ENCODE measurements at regions not wholly inside any gene's neighbourhood (a gene's known extent, or its start where the extent isn't known, plus 50 kb on each side); places are given as distances from the start of the nearest gene placed in this dataset.
"Not testable (repeated sequence)": the region's sequence is repeated elsewhere in the genome, so short reads cannot be mapped to it uniquely, and the experiment has no call there.

DNA sequence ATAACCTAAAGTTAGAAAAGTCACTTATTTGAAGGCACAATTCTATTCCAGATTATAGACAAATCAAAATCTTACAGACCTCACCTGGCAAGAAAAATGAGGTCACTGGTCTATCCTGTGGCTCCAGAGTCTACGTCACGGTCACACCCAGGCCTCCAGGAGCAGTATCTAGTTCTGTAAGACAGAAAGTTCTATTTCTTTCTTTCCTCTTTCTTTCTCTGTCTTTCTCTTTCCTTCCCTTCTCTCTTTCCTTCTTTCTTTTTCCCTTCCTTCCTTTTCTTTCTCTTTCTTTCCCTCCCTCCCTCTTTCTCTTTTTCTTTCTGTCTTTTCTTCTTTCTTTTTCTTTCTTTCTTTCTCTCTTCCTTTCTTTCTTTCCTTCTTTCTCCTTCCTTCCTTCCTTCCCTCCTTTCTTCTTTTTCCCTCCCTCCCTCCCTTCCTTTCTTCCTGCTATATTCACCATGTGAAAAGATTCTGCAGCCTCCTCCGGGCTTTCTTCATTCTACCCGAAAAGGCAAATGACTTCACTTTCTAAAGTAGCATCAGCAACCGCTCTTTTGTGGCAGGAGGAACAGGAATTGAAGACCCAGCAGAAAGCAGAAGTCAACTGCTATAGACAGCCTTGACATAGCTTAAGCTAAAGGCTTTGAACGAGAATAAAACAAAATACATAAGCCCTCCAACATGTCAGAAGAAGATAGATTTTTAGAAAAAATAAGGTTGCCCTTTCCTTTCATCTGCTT, 83.9 kb upstream of the SIRPG start:
- DNase-seq: no peak

DNA sequence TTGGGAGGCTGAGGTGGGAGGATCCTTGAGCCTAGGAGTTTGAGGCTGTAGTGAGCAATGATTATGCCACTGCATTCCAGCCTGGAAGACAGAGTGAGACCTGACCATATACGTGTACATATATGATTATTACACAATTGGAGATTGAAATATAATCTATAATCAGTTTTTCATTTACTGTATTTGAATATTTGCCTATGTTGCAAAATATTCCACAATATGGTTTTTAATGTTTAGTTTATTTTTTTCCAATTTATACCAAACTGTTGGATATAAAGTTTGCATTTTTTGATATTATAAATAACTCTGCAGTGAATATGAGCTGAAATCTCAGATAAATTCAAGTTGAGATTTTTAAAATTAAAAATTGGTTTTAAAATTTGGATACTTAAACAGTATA, 79.6 kb upstream of the SIRPG start:
- no peak for DNase-seq

DNA sequence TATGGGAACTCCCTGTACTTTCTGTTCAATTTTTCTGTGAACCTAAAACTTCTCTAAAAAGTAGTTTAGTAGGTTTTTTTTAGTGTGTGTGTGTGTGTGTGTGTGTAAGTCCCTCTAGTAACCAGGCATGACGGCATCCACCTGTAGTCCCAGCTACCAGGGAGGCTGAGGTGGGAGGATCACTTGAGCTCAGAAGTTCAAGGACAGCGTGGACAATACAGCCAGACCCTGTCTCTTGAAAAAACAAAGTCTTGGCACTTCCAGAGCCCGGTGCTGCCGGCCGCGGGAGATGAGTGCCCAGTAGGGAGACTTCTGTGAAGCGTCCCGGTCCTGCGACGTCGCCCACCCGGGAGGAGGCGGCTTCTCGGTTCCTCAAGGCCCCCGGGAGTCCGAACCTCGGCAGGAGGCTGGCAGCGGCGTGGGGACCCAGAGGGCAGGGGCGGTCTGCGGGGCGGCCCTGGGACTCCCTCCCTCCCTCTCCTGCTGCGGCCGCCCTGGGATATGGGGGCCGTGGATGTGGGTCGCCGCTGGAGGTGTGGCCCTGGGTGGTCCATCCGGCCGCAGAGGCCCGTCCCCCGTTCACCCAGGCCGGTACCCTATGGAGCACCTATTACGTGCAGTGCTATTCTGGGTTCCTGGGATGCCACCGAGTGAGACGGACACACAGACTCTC, 78.0 kb upstream of the SIRPG start:
- DNase-seq: no peak

DNA sequence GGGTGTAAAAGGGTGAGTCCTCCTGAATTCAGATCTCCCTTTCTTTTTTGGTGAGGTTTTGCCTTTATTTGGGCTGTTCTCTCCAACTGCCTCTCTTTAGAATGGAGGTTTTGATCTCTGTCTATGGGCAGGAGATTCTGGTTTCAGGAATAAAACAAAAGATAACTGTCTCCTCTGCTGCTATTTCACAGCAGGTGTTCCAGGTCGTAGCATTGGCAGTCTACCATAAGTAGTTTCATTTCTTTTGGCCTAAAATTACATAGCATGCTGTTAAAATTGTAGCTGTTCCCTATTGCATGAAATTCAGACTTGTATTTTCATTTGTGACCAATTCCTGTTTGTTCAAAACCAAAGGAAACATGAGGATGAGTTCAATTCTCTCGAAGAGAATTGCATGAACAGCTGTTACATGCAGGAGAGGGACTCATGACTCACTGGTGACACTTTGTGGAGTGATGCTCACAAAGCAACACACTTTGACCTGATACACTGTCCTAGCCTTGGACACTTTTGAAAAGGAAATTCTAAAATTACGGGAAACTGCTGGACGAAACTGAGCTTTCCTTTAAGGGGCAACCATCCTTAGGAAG, 76.8 kb upstream of the SIRPG start:
- DNase-seq: peak; percentile 23

DNA sequence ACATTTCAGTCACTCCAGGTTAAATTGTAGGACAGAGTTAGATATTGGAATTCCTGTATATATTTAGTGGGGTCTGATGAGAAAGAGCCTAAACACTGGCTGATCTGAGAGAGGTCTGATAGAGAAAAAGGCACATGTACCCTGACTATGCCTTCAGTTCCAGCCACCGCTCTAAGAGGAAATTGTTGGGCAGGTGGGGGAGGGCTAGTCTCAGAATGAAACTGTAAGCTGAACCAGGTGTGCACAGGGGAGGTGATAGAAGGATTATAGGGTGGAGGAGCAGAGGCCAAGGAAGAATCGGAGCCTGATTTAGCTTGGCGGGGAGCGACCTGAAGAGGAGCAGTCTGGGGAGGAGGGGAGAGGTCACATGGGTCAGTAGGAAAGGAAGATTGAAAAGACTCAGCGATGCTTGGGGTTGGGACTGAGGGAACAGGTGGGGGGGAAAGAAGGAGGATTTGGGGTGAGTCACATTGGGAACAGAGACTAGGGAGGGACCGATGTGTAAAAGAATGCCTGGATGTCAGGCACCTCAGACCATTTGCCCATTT, 74.3 kb upstream of the SIRPG start:
- DNase-seq: peak; percentile 49

DNA sequence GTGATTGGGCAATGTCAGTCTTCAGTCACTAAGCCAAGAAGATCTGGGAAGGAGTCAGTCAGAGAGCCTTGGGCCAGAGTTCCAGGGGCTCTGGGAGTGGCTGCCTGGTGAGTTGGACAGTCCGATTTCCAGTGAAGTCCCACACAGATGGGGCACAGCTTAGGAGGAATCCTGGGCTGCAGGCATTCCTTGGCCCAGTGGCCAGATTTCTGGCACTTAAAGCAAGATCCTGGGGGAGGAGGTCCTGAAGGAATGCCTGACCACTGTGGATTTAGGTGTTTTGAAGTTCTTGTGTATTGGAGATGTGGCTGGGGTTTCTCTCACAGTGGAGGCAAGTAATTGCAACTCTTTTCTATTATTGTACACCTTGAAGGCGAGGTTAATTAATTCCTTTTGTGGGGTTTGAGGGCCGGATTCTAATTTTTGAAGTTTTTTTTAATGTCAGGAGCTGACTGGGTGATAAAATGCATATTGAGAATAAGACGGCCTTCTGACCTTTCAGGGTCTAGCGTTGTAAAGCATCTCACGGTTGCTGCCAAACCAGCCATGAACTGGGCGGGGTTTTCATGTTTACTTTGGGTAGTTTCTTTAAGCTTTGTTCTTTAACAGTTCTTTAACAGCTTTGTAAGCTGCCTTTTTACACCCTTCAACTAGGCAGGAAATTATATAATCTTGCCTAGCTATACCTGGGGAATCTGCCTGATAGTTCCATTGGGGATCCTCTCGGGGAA, 73.6 kb upstream of the SIRPG start:
- not testable (repeated sequence) for DNase-seq

DNA sequence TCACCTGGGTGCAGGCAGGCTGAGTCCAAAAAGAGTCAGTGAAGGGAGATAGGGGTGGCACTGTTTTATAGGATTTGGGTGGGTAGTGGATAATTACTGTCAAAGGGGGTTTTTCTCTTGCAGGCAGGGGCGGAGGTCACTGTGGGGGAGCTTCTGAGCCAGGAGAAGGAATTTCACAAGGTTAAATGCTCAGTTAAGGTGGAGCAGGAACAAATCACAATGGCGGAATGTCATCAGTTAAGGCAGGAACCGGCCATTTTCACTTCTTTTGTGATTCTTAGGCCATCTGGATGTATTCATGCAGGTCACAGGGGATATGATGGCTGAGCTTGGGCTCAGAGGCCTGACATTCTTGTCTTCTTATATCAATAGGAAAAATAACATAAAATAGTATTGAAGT, 69.7 kb upstream of the SIRPG start:
- not testable (repeated sequence) for DNase-seq

DNA sequence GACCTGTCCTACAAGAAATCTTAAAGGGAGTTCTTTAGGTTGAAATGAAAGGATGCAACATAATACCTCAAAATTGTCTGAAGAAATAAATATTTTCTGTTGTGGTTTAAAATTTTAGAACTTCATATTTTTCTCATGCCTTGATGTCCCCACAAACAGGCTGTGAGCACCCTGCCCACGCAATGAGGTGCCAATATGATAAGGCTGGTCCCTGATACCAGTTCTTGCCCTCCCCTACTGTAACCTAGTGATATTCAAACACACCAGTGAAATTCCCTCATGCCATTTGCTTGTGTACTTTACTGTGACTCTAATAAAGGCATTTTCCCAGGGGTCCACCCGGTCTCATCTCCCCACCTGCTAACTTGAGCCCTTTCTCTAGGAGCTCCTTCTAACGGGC, 67.3 kb upstream of the SIRPG start:
- DNase-seq: no peak

DNA sequence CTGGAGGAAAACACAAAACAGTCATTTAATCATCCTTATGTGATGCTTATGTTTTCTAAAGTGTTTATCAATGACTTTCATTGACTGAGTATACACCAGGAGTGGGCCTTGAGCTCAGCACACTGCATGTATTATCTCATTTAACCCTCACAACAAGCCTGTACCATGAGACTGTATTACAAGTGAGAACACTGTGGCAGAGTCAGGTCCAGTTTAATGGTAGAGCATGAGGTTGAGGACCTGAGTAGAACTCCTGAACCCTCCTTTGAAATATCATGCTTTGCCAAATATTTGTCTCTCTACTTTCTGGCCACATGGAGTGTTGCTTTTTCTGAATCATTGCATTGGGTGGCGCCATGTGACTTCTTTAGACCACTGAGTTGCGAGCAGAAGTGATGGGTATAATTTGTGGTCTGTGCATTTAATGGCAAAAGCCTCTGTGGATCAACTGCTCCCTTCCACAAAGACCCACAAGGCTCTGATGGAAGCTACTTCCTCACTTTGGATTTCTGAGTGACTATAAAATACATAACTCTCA, 65.0 kb upstream of the SIRPG start:
- DNase-seq: no peak

DNA sequence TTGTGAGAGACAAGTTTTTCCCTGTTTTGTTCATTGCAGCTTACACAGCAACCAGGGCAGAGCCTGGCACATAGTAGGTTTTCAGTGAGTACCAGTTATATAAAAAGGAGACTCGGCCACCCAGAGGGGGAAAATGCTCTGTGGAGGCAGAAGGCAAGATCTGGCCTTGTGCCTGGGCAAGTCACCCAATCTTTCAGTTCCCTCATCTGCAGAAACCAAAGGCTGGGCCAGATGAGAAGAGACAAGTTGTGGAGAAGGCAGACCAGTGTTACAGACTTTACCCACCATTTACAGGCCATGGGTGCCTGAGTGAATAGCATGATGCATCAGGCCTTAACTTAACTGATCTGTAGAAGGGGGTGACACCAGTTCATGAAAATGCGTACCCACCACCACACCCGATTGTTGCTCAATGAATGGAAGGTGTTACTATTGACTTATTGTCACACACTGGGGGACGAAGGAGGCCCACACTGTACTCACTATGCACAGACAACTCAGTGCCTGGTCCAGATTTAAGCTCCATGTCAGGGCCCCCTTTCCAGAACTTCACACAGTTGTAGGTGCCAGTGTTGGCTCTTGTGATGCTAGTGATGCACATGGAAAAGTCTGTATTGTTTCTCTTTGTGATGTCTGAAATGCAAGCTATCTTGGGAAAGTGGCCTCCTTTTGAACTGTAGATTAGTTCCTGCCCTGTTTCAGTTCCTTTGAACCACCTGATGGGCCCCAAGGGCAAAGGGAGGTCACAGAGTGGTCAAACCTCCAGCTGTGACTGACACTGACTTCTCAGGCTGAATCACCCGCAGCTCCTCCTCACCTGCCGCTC, 64.3 kb upstream of the SIRPG start:
- DNase-seq: no peak

DNA sequence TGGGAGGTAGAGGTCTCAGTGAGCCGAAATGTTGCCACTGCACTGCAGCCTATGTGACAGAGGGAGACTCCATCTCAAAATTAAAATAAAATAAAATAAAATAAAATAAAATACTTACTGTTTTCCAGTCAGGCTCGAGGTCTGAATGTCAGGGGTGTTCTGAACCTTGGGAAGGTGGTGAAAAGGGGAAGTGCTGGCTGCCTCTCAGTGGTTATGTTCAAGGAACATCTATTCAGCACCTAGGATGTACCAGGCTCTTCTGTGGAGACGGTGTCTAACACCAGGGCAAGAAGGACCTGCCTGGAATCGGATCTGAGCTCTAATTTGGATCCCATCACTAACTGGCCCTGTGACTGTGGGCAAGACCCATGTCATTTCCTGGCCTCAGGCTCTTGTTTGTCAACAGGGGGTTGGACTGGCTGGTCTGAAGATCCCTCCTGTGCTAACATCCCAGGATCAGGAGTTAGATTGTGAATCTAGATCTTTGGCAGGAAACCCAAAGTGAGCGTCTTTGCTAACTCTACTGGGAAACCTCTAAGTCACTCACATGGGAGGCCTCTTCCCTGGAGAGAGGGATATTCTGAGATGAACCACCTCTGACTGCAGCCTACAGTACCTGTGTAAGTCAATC, 63.4 kb upstream of the SIRPG start:
- no peak for DNase-seq

DNA sequence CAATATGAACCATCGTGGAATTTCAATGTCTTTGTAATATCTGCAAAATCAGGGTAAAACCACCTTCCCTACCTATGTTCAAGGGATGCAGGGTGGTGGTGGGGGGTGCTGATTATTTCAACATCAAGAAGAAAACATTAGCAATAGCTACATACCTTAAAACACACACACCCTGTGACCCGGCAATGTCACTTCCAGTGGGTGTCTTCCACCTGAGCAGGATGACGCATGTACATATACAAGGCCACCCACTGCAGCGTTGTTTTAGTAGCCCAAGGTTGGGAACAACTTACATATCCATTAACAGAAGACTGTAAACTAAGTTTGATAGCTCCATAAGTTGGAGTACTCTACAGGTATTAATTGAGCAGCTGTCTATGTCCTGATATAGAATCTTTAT, 62.6 kb upstream of the SIRPG start:
- DNase-seq: no peak

DNA sequence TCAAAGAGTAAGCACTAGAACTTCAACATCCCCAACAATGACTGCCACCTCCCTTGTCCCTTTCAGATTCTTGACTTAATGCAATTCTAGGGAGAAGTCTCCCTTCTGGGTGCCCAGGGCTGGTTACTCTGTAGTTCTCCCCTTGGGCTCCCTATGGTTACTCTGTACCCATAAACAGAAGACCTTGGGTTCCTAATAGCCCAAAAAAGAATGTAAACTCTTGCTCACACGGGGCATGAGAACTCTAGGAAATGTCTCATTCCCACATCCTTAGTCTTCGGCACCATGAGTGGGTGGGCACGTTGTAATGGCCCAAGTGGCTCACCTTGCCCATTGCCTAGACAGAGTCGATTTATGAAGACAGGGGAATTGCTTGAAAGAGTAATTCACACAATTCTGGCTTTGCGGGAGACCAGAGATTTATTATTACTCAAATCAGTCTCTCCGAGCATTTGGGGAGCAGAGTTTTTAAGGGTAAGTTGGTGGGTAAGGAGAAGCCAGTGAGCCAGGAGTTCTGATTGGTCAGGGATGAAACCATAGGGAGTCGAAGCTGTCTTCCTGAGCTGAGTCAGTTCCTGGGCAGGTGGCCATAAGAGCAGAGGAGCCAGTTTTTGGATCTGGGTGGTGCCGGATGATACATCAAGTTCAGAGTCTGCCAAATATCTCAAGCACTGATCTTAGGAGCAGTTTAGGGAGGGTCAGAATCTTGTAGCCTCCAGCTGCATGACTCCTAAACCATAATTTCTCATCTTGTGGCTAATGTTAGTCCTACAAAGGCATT, 61.2 kb upstream of the SIRPG start:
- DNase-seq: no peak

DNA sequence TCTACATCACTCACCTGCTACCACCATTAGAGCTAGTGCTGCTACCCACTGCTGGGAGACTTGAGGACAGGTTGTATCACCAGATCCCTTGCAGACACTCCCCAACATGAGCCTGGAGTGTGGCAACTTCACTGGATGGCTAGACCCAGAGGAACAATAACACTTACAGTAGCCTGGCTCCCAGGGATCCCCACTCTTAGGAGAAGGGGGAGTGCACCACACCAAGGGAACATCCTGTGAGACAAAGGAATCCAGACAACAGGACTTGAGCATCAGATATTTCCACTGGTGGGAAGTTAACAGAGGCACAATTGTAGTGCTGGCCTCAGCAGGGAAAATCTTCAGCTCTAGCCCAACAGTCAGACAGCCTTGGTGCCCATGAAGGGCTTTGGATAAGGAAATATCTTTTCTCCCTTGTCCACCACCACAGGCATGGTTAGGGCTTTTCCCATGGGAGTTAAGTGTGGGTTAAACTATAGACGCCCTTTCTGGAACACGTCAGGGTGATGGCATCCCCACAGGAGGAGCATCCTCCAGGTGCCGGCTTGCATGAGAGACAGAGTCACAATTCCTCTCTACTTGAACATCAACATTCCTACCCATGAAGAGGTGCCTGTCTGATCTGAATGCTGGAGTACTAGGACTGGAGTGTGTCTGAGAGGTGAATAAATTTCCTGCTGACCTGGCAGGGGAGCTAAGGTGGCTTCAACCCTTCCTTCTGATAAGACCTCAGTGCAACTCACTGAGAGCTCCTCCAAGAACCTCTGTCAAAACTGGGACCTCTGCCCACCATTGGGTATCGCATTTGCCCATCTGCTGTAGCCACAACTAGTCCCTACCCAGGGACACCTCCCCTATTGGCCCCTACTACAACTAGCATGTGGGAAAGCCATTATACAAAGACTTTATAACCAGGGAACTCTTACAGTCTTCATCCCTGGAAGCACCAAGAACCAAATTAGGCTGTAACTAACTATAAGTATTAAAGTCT, 55.4 kb upstream of the SIRPG start:
- DNase-seq: no peak

DNA sequence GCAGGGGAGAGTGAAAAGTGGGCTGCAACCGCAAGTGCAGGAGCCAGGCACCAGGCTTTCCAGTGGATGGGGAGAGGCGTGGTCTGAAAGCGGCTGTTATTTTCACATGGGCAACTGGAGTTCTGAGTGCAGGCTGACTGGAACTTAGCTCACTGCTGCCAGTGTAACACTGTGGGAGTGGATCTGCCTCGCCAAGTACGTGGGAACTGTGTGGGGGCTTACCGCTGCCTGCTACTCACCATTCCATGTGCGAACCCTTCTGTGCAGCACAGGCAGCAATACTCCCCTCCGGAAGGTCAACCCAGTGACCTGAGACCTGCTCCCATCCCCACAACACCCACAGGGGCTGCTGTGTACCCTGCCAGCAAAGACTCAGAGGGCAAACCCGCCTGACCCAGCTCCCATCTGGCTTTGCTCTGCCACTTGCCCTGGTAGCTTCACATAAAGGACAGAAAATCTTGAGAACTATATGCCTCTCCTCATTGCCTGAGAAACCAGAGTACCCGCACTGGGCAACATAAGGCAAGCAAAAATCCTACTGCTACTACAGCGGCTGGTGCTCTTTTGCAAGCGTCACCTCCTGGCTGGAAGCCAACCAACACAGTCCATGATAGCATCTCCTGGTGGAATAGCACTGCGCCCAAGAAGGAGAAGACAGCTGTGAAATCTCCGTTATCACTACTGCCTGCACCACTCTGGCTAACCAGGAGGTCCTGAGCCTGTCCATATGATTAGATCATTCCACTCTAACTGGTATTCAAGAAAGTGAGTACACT, 54.4 kb upstream of the SIRPG start:
- DNase-seq: no peak

DNA sequence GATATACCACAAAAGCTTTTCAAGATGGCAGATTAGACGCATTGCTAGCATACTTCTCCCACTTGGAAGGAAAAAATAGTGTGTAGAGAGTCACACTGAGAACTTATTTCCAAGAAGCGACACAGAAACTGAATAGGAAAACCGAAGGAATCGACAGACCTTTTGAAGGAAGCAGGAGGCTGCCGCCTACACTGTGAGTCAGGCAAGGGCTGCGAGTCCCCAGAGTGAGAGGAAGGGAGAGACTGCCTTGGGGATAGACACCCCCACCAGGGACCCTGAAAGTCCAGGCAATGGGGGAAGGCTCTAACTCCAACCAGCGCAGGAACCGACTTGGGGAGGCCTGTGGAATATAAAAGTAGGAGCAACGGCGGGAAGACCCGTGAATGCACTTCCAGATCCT, 53.7 kb upstream of the SIRPG start:
- DNase-seq: no peak

DNA sequence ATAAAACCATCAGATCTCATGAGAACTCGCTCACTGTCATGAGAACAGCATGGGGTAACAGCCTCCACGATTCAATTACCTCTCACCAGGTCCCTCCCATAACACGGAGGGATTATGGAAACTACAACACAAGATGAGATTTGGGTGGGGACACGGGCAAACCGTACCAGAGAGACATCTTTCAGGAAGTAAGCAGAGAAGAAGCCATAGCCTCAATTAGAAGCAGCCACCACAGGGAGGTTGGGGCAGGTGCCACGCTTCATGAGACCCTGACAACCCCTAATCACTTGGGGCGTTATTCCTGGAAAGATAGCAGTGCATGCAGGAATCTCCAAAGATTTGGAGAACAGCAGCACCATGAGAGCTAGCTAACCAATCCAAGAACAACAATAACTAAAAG, 52.9 kb upstream of the SIRPG start:
- no peak for DNase-seq

DNA sequence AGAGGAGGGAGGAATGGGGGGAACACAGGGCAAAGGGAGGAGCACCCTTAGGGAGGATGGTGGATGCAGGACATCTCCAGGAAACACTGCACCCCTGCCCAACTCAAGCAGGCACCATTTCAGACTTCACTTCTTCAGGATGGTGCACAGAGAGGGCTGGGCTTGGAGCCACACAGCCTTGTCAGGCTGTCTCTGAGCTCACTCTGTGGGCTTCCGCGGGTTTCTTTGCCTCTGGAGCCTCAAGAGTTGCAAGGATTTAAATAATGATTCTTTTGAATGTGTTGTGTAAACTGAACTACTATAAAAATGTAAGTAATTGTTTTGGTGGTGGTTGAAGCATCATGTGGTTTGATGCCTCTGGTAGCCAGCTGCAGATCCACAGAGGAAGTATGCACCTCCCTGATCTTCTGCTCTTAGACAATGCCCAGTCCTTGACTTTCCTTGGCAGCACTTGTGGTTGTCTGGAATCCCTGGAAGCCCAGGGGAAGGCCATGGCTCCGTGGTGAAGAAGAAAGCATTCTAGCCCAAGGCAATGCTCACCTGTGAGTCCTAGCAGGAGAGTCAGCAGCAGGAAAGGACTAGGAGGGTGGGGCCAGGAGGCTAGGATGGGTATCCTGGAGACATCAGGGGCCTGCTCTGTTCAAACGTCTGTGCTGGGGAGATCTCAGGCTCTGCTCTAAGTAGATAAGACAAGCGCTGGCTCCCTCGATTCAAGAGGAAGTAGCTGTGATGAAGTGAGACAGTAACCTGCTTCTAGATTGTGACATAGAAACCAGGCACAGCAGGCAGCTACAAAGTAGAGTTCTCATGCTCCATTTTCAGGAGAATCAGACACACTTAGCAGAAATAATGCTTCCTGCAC, 50.2 kb upstream of the SIRPG start:
- DNase-seq: no peak
